ENCODE measurements at regions not wholly inside any gene's neighbourhood (a gene's known extent, or its start where the extent isn't known, plus 50 kb on each side); places are given as distances from the start of the nearest gene placed in this dataset.

DNA sequence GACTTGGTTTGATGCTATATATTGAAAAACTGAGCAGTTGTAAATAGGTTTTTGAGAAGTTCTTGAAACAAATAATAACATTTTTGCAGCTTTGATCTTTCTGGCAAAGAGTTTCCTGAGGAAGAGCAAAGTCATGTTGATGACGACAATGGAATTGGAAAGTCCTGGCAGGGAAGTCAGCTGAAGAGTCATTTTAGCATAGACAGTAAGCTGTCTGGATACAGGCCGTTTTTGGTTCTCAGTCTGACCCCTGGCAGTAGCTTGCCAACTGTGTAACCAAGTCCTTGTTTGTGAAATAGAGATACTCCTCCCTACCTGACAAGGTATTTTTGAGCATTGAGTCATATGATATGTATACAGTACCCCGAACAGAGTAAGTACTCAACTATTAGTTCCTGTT lies 193.3 kb downstream of the C11orf91 start:
- Histone ChIP-seq H3K27ac (ENCODE audit: low read depth in 2 of 2, low read length in 2 of 2) (no peak overlapping the region), H3K4me3 (ENCODE audit: low read length in 3 of 3) (no peak overlapping the region), H3K9me3 (ENCODE audit: control insufficient read depth in 2 of 3, insufficient read depth in 1 of 3, low read length in 3 of 3) (no peaks in the 10 kb centered on the region), H3K9ac (ENCODE audit: low read length in 3 of 3) (no peak overlapping the region), H3K4me1 (ENCODE audit: control insufficient read depth in 2 of 3, insufficient read depth in 2 of 3, low read depth in 1 of 3, low read length in 3 of 3) (no peaks in the 10 kb centered on the region), H3K36me3 (ENCODE audit: control insufficient read depth in 2 of 3, insufficient read depth in 3 of 3, low read length in 3 of 3) (no peaks in the 10 kb centered on the region), H3K27me3 (ENCODE audit: control insufficient read depth, insufficient read depth, low read length) (no peaks in the 10 kb centered on the region)
- FAIRE-seq (no peak), DNase-seq (no peak)
- intact Hi-C loops (cut with DNase I), result no loop called here
- TF ChIP-seq, protein P1, sequence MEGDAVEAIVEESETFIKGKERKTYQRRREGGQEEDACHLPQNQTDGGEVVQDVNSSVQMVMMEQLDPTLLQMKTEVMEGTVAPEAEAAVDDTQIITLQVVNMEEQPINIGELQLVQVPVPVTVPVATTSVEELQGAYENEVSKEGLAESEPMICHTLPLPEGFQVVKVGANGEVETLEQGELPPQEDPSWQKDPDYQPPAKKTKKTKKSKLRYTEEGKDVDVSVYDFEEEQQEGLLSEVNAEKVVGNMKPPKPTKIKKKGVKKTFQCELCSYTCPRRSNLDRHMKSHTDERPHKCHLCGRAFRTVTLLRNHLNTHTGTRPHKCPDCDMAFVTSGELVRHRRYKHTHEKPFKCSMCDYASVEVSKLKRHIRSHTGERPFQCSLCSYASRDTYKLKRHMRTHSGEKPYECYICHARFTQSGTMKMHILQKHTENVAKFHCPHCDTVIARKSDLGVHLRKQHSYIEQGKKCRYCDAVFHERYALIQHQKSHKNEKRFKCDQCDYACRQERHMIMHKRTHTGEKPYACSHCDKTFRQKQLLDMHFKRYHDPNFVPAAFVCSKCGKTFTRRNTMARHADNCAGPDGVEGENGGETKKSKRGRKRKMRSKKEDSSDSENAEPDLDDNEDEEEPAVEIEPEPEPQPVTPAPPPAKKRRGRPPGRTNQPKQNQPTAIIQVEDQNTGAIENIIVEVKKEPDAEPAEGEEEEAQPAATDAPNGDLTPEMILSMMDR (IDR thresholded peaks at IDR 0.05; ENCODE audit: borderline replicate concordance, extremely low read depth, insufficient read depth), result no peak

DNA sequence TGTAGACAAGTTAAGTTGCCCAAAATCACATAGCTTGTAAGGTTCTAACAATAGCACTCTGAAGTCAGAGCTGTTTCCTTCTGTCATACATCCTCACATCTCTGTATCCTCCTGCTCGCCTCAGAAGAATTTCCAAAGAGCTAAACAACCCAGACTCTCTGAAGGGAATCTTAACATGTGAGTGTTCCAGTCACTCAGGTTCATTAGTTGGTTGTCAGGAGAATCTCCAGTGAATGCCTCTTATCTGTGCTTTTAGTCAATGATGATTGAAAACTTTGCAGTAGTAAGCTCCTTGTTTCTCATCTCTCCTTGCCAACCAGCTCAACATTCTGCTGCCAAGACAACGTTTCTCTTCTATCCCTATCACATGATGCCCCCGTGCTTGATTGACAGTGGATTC lies 195.5 kb downstream of the C11orf91 start:
- intact Hi-C loops (cut with DNase I), result no loop called here

DNA sequence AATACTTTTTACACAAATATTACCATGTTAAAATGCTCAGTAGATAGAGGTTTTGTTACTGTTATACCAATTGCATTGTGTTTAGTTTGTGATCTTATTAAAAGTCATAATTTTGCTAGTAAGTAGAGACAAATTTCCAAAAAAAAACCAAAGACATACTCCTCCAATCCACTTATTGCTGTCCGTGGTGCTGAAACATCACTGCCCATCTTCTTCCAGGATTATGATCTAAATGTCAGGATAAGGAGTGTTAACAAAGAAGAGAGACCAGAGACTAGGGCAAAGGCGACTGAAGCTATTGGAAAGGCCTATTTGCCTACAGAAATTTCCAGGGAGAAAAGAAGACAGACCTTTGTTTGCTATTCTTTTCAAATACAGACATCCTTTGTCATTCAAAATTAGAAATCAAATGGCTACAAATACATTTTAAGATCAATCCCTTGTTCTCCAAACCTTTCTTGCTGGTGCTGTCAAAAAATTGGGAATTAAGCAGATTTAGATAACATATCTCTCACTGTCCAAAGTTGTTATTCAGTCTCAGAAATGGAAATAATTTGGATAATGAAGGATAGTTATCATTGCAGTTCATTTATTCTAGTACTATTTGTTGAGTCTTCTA lies 199.7 kb downstream of the C11orf91 start:
- TF ChIP-seq, protein P1 (IDR thresholded peaks at IDR 0.05; ENCODE audit: borderline replicate concordance, extremely low read depth, insufficient read depth), result no peak
- Histone ChIP-seq H3K27ac (ENCODE audit: low read depth in 2 of 2, low read length in 2 of 2) (no peak overlapping the region), H3K4me3 (ENCODE audit: low read length in 3 of 3) (no peak overlapping the region), H3K9ac (ENCODE audit: low read length in 3 of 3) (no peak overlapping the region), H3K27me3 (ENCODE audit: control insufficient read depth, insufficient read depth, low read length) (no peaks in the 10 kb centered on the region), H3K36me3 (ENCODE audit: control insufficient read depth in 2 of 3, insufficient read depth in 3 of 3, low read length in 3 of 3) (no peaks in the 10 kb centered on the region), H3K4me1 (ENCODE audit: control insufficient read depth in 2 of 3, insufficient read depth in 2 of 3, low read depth in 1 of 3, low read length in 3 of 3) (no peaks in the 10 kb centered on the region), H3K9me3 (ENCODE audit: control insufficient read depth in 2 of 3, insufficient read depth in 1 of 3, low read length in 3 of 3) (no peaks in the 10 kb centered on the region)
- peak in 3 of 5 donors; percentile 59 to 87 (median 81) for DNase-seq
- FAIRE-seq, result no peak
- intact Hi-C loops (cut with DNase I), result no loop called here

More for the DNA sequence above, 195.5 kb downstream of the C11orf91 start:
- H3K4me1 ChIP-seq (ENCODE audit: control insufficient read depth in 2 of 3, insufficient read depth in 2 of 3, low read depth in 1 of 3, low read length in 3 of 3), result no peaks in the 10 kb centered on the region
- H3K9ac ChIP-seq (ENCODE audit: low read length in 3 of 3), result no peak overlapping the region
- H3K27me3 ChIP-seq (ENCODE audit: control insufficient read depth, insufficient read depth, low read length), result no peaks in the 10 kb centered on the region
- TF ChIP-seq, protein P1 (IDR thresholded peaks at IDR 0.05; ENCODE audit: borderline replicate concordance, extremely low read depth, insufficient read depth), result no peak
- DNase-seq (no peak), FAIRE-seq (no peak)
- no peaks in the 10 kb centered on the region for H3K36me3 ChIP-seq (ENCODE audit: control insufficient read depth in 2 of 3, insufficient read depth in 3 of 3, low read length in 3 of 3)
- H3K4me3 ChIP-seq (ENCODE audit: low read length in 3 of 3), result no peak overlapping the region
- H3K9me3 ChIP-seq (ENCODE audit: control insufficient read depth in 2 of 3, insufficient read depth in 1 of 3, low read length in 3 of 3), result no peaks in the 10 kb centered on the region
- no peak overlapping the region for H3K27ac ChIP-seq (ENCODE audit: low read depth in 2 of 2, low read length in 2 of 2)

DNA sequence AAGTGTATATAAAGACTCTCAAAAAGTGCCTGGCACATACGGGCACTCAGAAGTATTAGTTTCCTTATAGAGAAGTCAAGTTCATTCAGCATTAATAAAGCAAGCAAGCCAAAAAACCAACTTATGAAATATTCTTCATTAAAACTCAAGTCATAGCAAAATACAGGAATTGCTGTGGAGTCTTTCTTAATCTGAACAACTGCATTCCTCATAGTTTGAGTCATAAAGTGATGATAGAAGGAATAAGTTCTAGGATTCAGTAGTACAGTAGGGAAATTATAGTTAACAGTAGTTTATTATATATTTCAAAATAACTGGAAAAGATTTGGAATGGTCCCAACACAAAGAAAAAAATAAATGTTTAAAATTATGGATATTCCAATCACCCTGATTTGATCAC lies 200.3 kb downstream of the C11orf91 start:
- H3K4me1 ChIP-seq (ENCODE audit: control insufficient read depth in 2 of 3, insufficient read depth in 2 of 3, low read depth in 1 of 3, low read length in 3 of 3), result no peaks in the 10 kb centered on the region
- H3K9me3 ChIP-seq (ENCODE audit: control insufficient read depth in 2 of 3, insufficient read depth in 1 of 3, low read length in 3 of 3), result no peaks in the 10 kb centered on the region
- H3K27me3 ChIP-seq (ENCODE audit: control insufficient read depth, insufficient read depth, low read length), result no peaks in the 10 kb centered on the region
- intact Hi-C loops (cut with DNase I), result no loop called here
- H3K36me3 ChIP-seq (ENCODE audit: control insufficient read depth in 2 of 3, insufficient read depth in 3 of 3, low read length in 3 of 3), result no peaks in the 10 kb centered on the region
- no peak overlapping the region for H3K27ac ChIP-seq (ENCODE audit: low read depth in 2 of 2, low read length in 2 of 2)
- DNase-seq (no peak), FAIRE-seq (no peak)
- H3K9ac ChIP-seq (ENCODE audit: low read length in 3 of 3), result no peak overlapping the region
- TF ChIP-seq, protein P1 (IDR thresholded peaks at IDR 0.05; ENCODE audit: borderline replicate concordance, extremely low read depth, insufficient read depth), result no peak
- no peak overlapping the region for H3K4me3 ChIP-seq (ENCODE audit: low read length in 3 of 3)
